SH-SY5Y (cell line): ENCODE measurements at regions not wholly inside any gene's neighbourhood (a gene's known extent, or its start where the extent isn't known, plus 50 kb on each side); places are given as distances from the start of the nearest gene placed in this dataset.

Source experiments
- GATA2 ChIP-seq: IDR thresholded peaks from 2 replicates; pipeline ENCODE4 v1.6.1; 2011; ENCODE audit warnings: mild to moderate bottlenecking, low read depth, low read length
- GATA3 ChIP-seq: IDR thresholded peaks from 2 replicates; pipeline ENCODE4 v1.6.1; 2011; ENCODE audit warnings: low read depth, mild to moderate bottlenecking, low read length, moderate library complexity

DNA sequence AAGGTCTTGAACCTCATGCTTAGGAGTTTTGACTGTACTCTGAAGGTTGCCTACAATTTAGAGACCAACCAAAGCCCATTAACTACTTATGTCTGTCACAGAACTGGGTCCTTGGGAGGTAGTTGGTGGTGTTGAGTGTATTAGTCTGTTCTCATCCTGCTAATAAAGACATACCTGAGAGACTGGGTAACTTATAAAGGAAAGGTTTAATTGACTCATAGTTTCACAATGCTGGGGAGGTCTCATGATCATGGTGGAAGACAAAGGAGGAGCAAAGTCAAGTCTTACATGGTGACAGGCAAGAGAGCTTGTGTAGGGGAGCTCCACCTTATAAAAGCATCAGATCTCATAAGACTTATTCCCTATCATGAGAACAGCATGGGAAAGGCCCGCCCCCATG lies 319.6 kb upstream of the ZMIZ1 start:
- TF ChIP-seq GATA3: no peak
- TF ChIP-seq GATA2: no peak
